PFSK-1 (cell line): ENCODE measurements at regions not wholly inside any gene's neighbourhood (a gene's known extent, or its start where the extent isn't known, plus 50 kb on each side); places are given as distances from the start of the nearest gene placed in this dataset.

Experiments used
- FOXP2 ChIP-seq: optimal IDR thresholded peaks from 2 replicates; pipeline ENCODE3; 2011; ENCODE audit warnings: borderline replicate concordance, control low read depth, inconsistent platforms; ENCODE audit not compliant: insufficient read depth; ENCODE audit errors: extremely low read length, extremely low read depth
- POLR2AphosphoS5 ChIP-seq: IDR thresholded peaks from 2 replicates; pipeline ENCODE4 v1.6.1; 2012; ENCODE audit warnings: low read depth, mild to moderate bottlenecking, control low read depth, low read length, moderate library complexity
- SIN3A ChIP-seq: IDR thresholded peaks from 2 replicates; pipeline ENCODE4 v1.6.1; 2012; ENCODE audit warnings: mild to moderate bottlenecking, low read length, moderate library complexity, borderline replicate concordance; ENCODE audit not compliant: insufficient read depth
- TAF1 ChIP-seq: IDR thresholded peaks from 2 replicates; pipeline ENCODE4 v1.6.1; 2012; ENCODE audit warnings: low read length, control low read depth, borderline replicate concordance; ENCODE audit not compliant: insufficient read depth
- TF ChIP-seq, protein P1 (sequence below), 2 experiments: IDR thresholded peaks; 2 replicates each; pipeline versions ENCODE4 v1.6.1 to v1.8.0; 2011 to 2012; ENCODE audit warnings: low read depth in 2 of 2, low read length in 2 of 2, control low read depth in 1 of 2, inconsistent platforms in 1 of 2, mild to moderate bottlenecking in 1 of 2, moderate library complexity in 1 of 2; ENCODE audit not compliant: insufficient read depth in 1 of 2

DNA sequence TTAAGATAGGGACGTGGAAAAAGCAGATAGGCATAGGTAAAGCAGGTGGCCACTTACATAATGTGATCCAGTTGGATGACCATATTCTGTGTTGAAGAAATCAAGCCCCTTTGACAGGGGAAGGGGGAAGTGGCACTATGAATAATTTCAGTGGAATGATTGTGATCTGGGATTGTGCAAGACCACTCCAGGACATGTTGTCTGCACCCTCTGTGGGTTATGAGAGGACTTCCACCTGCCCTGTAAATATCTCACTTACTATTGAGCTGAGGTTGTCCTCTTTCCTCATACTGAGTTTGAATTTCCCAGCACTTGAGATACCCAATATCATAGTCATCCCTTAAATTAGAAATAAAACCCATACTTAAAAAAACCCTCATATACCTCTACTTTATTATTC is 220.7 kb downstream of the IRS1 start:
- TF ChIP-seq FOXP2 (no peak), SIN3A (no peak), POLR2AphosphoS5 (no peak), TAF1 (no peak)
- TF ChIP-seq, protein P1, sequence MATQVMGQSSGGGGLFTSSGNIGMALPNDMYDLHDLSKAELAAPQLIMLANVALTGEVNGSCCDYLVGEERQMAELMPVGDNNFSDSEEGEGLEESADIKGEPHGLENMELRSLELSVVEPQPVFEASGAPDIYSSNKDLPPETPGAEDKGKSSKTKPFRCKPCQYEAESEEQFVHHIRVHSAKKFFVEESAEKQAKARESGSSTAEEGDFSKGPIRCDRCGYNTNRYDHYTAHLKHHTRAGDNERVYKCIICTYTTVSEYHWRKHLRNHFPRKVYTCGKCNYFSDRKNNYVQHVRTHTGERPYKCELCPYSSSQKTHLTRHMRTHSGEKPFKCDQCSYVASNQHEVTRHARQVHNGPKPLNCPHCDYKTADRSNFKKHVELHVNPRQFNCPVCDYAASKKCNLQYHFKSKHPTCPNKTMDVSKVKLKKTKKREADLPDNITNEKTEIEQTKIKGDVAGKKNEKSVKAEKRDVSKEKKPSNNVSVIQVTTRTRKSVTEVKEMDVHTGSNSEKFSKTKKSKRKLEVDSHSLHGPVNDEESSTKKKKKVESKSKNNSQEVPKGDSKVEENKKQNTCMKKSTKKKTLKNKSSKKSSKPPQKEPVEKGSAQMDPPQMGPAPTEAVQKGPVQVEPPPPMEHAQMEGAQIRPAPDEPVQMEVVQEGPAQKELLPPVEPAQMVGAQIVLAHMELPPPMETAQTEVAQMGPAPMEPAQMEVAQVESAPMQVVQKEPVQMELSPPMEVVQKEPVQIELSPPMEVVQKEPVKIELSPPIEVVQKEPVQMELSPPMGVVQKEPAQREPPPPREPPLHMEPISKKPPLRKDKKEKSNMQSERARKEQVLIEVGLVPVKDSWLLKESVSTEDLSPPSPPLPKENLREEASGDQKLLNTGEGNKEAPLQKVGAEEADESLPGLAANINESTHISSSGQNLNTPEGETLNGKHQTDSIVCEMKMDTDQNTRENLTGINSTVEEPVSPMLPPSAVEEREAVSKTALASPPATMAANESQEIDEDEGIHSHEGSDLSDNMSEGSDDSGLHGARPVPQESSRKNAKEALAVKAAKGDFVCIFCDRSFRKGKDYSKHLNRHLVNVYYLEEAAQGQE (IDR thresholded peaks at IDR 0.05; ENCODE audit: insufficient read depth in 1 of 2, low read depth in 2 of 2, low read length in 2 of 2) = no peak

DNA sequence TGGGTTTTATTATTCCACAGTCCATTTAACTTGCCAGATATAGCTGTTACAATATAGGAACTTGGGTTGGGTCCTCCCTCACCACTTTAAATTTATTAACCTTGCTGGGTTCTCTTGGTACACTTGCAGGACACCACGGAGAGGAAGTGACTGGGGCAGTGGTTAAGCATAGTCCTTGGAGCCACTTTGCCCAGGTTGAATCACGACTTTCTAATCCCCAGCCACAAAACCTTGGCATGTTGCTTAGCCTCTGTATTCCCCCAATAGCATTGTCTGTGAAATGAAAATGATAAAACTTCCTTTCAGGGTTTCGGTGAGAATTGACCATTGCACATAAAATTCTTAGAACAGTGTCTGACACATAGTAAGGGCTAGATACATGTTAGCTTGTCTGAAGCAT is 221.2 kb downstream of the IRS1 start:
- TF ChIP-seq POLR2AphosphoS5 = no peak
- TF ChIP-seq, protein P1 (IDR thresholded peaks at IDR 0.05; ENCODE audit: insufficient read depth in 1 of 2, low read depth in 2 of 2, low read length in 2 of 2) = no peak
- TF ChIP-seq SIN3A = no peak
- TF ChIP-seq FOXP2 = no peak
- TF ChIP-seq TAF1 = no peak

DNA sequence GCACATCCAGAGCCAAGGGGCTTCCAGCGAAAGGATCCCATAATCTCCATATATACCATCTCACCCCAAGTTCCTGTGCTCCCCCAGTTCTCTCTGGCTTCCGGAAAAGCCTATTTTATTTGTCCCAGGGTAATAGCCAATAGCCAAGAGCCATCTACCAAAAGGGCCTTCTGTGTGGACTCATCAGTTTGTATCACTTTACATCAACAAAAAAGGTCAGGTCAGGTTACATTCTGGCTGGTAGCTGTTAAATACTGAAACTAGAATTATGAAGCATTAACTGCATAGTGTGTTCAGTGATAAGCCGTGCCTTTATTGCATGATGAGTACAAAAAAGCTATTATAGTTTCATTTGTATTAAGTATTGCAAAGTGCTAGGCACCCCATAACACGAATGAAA is 223.7 kb downstream of the IRS1 start:
- TF ChIP-seq TAF1 (no peak), POLR2AphosphoS5 (no peak), FOXP2 (no peak), SIN3A (no peak)
- TF ChIP-seq, protein P1 (IDR thresholded peaks at IDR 0.05; ENCODE audit: insufficient read depth in 1 of 2, low read depth in 2 of 2, low read length in 2 of 2) = no peak

DNA sequence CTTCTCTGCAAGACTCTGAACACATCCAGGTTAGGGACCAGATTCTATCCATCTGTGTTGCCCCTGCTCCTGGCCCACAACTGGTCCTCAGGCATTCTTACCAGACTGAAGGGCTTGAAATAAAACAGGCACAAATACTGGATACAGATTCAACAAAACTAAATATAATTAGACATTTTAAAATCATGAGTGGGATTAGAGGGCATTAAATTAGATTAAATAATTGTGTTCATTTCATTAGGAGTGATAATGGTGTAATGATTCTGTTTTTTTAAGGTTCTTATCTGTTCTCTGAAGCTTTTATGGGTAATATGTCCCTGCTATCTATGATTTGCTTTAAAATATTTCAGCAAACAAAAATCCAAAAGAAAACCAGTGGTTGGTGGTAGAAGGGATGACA is 226.5 kb downstream of the IRS1 start:
- TF ChIP-seq, protein P1 (IDR thresholded peaks at IDR 0.05; ENCODE audit: insufficient read depth in 1 of 2, low read depth in 2 of 2, low read length in 2 of 2) = no peak
- TF ChIP-seq POLR2AphosphoS5 (no peak), TAF1 (no peak), FOXP2 (no peak), SIN3A (no peak)

DNA sequence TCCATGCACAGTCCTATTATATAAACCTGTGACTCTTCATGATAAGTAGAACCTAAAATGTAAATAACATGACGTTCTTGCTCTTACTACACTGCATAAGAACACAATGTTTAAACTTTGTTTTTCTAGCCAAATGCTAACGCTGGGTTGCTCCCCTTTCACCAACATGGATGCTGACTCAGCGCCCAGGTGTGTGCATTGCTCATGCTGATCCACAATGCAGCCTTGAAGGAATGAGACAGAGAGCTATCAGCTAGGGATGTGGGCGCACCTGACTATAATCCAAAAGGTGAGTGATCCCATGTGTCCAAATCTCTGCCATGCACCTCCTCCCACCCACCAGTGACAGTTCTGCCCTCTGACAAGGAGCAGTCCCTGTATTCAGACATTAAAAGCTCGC is 235.0 kb downstream of the IRS1 start:
- TF ChIP-seq FOXP2 (no peak), SIN3A (no peak)

DNA sequence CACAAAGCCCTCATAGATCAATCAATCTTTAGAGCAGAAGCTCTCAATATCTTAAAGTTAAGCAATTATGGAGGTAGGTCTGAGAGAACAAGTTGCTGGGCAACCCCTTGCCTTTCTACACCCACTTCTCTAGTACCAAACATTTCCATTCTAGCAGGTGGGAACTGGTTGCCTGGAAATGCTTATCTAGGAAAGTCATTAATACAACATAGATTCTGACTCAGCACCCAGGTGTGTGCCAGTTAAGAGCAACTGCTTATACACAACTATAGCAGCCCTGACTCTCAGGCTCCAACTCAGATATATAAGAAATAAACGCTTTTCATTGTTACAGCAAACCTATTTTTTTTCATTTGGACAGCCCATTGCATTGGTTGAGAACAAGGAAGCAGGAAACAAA is 237.7 kb downstream of the IRS1 start:
- no peak for TF ChIP-seq FOXP2
- TF ChIP-seq SIN3A = no peak
- no peak for TF ChIP-seq POLR2AphosphoS5
- TF ChIP-seq TAF1 = no peak
- TF ChIP-seq, protein P1 (IDR thresholded peaks at IDR 0.05; ENCODE audit: insufficient read depth in 1 of 2, low read depth in 2 of 2, low read length in 2 of 2) = no peak
